ENCODE measurements at regions not wholly inside any gene's neighbourhood (a gene's known extent, or its start where the extent isn't known, plus 50 kb on each side); places are given as distances from the start of the nearest gene placed in this dataset.
"Not testable (repeated sequence)": the region's sequence is repeated elsewhere in the genome, so short reads cannot be mapped to it uniquely, and the experiment has no call there.

- FAIRE-seq, result no peak
- DNase-seq (ENCODE audit: insufficient read length, low spot score), result no peak
Observed at GRCh38 chr6:56727097-56727850, 84.6 kb upstream of the DST start.

- FAIRE-seq (no peak), DNase-seq (ENCODE audit: insufficient read length, low spot score) (no peak)
Observed at GRCh38 chr6:56725254-56725653, 82.6 kb upstream of the DST start.

- FAIRE-seq (no peak), DNase-seq (ENCODE audit: insufficient read length, low spot score) (no peak)
Observed at GRCh38 chr6:56724455-56724854, 81.8 kb upstream of the DST start.

- FAIRE-seq, result no peak
Observed at GRCh38 chr6:56720882-56721281, 78.2 kb upstream of the DST start.

GRCh38 chr6:56720202-56720601, 77.5 kb upstream of the DST start:
- not testable (repeated sequence) for FAIRE-seq; DNase-seq (ENCODE audit: insufficient read length, low spot score)

More at GRCh38 chr6:56720882-56721281, 78.2 kb upstream of the DST start:
- no peak for DNase-seq (ENCODE audit: insufficient read length, low spot score)

- DNase-seq (ENCODE audit: insufficient read length, low spot score), result not testable (repeated sequence)
- FAIRE-seq, result peak; percentile 18
Observed at GRCh38 chr6:56719315-56720058, 76.8 kb upstream of the DST start.

- FAIRE-seq (peak; percentile 39), DNase-seq (ENCODE audit: insufficient read length, low spot score) (no peak)
Observed at GRCh38 chr6:56718236-56718635, 75.5 kb upstream of the DST start.

- FAIRE-seq, result no peak
Observed at GRCh38 chr6:56716229-56716628, 73.5 kb upstream of the DST start.

GRCh38 chr6:56715741-56716140, 73.1 kb upstream of the DST start:
- DNase-seq (ENCODE audit: insufficient read length, low spot score) (no peak), FAIRE-seq (no peak)

More at GRCh38 chr6:56716229-56716628, 73.5 kb upstream of the DST start:
- DNase-seq (ENCODE audit: insufficient read length, low spot score), result no peak

- DNase-seq (ENCODE audit: insufficient read length, low spot score) (no peak), FAIRE-seq (no peak)
Observed at GRCh38 chr6:56714982-56715456, 72.3 kb upstream of the DST start.

- FAIRE-seq (no peak), DNase-seq (ENCODE audit: insufficient read length, low spot score) (no peak)
Observed at GRCh38 chr6:56714273-56714672, 71.6 kb upstream of the DST start.

- FAIRE-seq (peak; percentile 18), DNase-seq (ENCODE audit: insufficient read length, low spot score) (no peak)
Observed at GRCh38 chr6:56713254-56713672, 70.6 kb upstream of the DST start.

- FAIRE-seq (no peak), DNase-seq (ENCODE audit: insufficient read length, low spot score) (no peak)
Observed at GRCh38 chr6:56710967-56711366, 68.3 kb upstream of the DST start.

GRCh38 chr6:56709650-56710049, 67.0 kb upstream of the DST start:
- FAIRE-seq, result no peak
- DNase-seq (ENCODE audit: insufficient read length, low spot score), result no peak

- DNase-seq (ENCODE audit: insufficient read length, low spot score) (no peak), FAIRE-seq (peak; percentile 81)
Observed at GRCh38 chr6:56708810-56709597, 66.3 kb upstream of the DST start.

GRCh38 chr6:56706981-56707726, 64.5 kb upstream of the DST start:
- DNase-seq (ENCODE audit: insufficient read length, low spot score) (no peak), FAIRE-seq (no peak)

- no peak for FAIRE-seq
- DNase-seq (ENCODE audit: insufficient read length, low spot score), result no peak
Observed at GRCh38 chr6:56699066-56699654, 56.5 kb upstream of the DST start.

GRCh38 chr6:56695702-56696101, 53.0 kb upstream of the DST start:
- no peak for FAIRE-seq
- no peak for DNase-seq (ENCODE audit: insufficient read length, low spot score)

- DNase-seq (ENCODE audit: insufficient read length, low spot score) (no peak), FAIRE-seq (no peak)
Observed at GRCh38 chr6:56694002-56694401, 51.3 kb upstream of the DST start.

- FAIRE-seq (peak; percentile 35), DNase-seq (ENCODE audit: insufficient read length, low spot score) (no peak)
Observed at GRCh38 chr6:56693246-56693607, 50.5 kb upstream of the DST start.
